ENCODE measurements at regions not wholly inside any gene's neighbourhood (a gene's known extent, or its start where the extent isn't known, plus 50 kb on each side); places are given as distances from the start of the nearest gene placed in this dataset.

- DNase-seq (ENCODE audit: low spot score), result no peak
- Mint-ChIP-seq H3K27ac (no peak overlapping the region), H3K27me3 (ENCODE audit: insufficient read depth, low read depth, poor library complexity) (no peaks in the 10 kb centered on the region), H3K4me3 (no peak overlapping the region), H3K9me3 (no peaks in the 10 kb centered on the region), H3K4me1 (no peaks in the 10 kb centered on the region), H3K36me3 (ENCODE audit: low read depth) (no peaks in the 10 kb centered on the region)
- Histone ChIP-seq H3K79me2 (replicated peaks; ENCODE audit: insufficient read depth) (no peaks in the 10 kb centered on the region), H3F3A (replicated peaks; ENCODE audit: low read depth) (no peaks in the 10 kb centered on the region), H3K27ac (ENCODE audit: low read depth) (no peak overlapping the region), H3K36me3 (ENCODE audit: insufficient read depth) (no peaks in the 10 kb centered on the region), H2AFZ (no peak overlapping the region), H3K4me2 (no peak overlapping the region), H3K9me2 (ENCODE audit: insufficient read depth) (no peaks in the 10 kb centered on the region), H3K4me1 (ENCODE audit: insufficient read depth) (no peaks in the 10 kb centered on the region), H3K4me3 (no peak overlapping the region), H3K27me3 (ENCODE audit: insufficient read depth) (no peaks in the 10 kb centered on the region), H4K20me1 (replicated peaks; ENCODE audit: insufficient read depth) (no peaks in the 10 kb centered on the region)
- no peak for TF ChIP-seq ZNF331 (CRISPR knock-in tag; IDR thresholded peaks at IDR 0.05; ENCODE audit: low read depth)
- TF ChIP-seq, protein P1, sequence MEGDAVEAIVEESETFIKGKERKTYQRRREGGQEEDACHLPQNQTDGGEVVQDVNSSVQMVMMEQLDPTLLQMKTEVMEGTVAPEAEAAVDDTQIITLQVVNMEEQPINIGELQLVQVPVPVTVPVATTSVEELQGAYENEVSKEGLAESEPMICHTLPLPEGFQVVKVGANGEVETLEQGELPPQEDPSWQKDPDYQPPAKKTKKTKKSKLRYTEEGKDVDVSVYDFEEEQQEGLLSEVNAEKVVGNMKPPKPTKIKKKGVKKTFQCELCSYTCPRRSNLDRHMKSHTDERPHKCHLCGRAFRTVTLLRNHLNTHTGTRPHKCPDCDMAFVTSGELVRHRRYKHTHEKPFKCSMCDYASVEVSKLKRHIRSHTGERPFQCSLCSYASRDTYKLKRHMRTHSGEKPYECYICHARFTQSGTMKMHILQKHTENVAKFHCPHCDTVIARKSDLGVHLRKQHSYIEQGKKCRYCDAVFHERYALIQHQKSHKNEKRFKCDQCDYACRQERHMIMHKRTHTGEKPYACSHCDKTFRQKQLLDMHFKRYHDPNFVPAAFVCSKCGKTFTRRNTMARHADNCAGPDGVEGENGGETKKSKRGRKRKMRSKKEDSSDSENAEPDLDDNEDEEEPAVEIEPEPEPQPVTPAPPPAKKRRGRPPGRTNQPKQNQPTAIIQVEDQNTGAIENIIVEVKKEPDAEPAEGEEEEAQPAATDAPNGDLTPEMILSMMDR (conservative IDR thresholded peaks at IDR 0.05; ENCODE audit: low read depth in 2 of 2), result no peak
- TF ChIP-seq EZH2 (IDR thresholded peaks at IDR 0.05; ENCODE audit: low read depth, unreplicated experiment), result no peak
- TF ChIP-seq ETS1 (IDR thresholded peaks at IDR 0.05), result no peak
- TF ChIP-seq EZH2phosphoT487 (IDR thresholded peaks at IDR 0.05; ENCODE audit: unreplicated experiment), result no peak
- TF ChIP-seq, protein P2, sequence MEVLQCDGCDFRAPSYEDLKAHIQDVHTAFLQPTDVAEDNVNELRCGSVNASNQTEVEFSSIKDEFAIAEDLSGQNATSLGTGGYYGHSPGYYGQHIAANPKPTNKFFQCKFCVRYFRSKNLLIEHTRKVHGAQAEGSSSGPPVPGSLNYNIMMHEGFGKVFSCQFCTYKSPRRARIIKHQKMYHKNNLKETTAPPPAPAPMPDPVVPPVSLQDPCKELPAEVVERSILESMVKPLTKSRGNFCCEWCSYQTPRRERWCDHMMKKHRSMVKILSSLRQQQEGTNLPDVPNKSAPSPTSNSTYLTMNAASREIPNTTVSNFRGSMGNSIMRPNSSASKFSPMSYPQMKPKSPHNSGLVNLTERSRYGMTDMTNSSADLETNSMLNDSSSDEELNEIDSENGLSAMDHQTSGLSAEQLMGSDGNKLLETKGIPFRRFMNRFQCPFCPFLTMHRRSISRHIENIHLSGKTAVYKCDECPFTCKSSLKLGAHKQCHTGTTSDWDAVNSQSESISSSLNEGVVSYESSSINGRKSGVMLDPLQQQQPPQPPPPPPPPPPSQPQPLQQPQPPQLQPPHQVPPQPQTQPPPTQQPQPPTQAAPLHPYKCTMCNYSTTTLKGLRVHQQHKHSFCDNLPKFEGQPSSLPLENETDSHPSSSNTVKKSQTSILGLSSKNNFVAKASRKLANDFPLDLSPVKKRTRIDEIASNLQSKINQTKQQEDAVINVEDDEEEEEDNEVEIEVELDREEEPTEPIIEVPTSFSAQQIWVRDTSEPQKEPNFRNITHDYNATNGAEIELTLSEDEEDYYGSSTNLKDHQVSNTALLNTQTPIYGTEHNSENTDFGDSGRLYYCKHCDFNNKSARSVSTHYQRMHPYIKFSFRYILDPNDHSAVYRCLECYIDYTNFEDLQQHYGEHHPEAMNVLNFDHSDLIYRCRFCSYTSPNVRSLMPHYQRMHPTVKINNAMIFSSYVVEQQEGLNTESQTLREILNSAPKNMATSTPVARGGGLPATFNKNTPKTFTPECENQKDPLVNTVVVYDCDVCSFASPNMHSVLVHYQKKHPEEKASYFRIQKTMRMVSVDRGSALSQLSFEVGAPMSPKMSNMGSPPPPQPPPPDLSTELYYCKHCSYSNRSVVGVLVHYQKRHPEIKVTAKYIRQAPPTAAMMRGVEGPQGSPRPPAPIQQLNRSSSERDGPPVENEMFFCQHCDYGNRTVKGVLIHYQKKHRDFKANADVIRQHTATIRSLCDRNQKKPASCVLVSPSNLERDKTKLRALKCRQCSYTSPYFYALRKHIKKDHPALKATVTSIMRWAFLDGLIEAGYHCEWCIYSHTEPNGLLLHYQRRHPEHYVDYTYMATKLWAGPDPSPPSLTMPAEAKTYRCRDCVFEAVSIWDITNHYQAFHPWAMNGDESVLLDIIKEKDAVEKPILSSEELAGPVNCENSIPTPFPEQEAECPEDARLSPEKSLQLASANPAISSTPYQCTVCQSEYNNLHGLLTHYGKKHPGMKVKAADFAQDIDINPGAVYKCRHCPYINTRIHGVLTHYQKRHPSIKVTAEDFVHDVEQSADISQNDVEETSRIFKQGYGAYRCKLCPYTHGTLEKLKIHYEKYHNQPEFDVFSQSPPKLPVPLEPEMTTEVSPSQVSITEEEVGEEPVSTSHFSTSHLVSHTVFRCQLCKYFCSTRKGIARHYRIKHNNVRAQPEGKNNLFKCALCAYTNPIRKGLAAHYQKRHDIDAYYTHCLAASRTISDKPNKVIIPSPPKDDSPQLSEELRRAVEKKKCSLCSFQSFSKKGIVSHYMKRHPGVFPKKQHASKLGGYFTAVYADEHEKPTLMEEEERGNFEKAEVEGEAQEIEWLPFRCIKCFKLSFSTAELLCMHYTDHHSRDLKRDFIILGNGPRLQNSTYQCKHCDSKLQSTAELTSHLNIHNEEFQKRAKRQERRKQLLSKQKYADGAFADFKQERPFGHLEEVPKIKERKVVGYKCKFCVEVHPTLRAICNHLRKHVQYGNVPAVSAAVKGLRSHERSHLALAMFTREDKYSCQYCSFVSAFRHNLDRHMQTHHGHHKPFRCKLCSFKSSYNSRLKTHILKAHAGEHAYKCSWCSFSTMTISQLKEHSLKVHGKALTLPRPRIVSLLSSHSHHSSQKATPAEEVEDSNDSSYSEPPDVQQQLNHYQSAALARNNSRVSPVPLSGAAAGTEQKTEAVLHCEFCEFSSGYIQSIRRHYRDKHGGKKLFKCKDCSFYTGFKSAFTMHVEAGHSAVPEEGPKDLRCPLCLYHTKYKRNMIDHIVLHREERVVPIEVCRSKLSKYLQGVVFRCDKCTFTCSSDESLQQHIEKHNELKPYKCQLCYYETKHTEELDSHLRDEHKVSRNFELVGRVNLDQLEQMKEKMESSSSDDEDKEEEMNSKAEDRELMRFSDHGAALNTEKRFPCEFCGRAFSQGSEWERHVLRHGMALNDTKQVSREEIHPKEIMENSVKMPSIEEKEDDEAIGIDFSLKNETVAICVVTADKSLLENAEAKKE (CRISPR knock-in tag; IDR thresholded peaks at IDR 0.05), result no peak
- no peak for TF ChIP-seq ZNF114 (CRISPR knock-in tag; IDR thresholded peaks at IDR 0.05)
- no peak for TF ChIP-seq REST (IDR thresholded peaks at IDR 0.05; ENCODE audit: unreplicated experiment)
- TF ChIP-seq CREB1 (CRISPR knock-in tag; IDR thresholded peaks at IDR 0.05; ENCODE audit: low read depth), result no peak
- no peak for TF ChIP-seq STAT1 (IDR thresholded peaks at IDR 0.05; ENCODE audit: unreplicated experiment)
- TF ChIP-seq JUNB (IDR thresholded peaks at IDR 0.05; ENCODE audit: unreplicated experiment), result no peak
- no peak for TF ChIP-seq NANOG (IDR thresholded peaks at IDR 0.05; ENCODE audit: borderline replicate concordance)
- no peak for TF ChIP-seq POLR2AphosphoS5 (IDR thresholded peaks at IDR 0.05; ENCODE audit: low read depth)
- no peak for ATAC-seq
Observed at GRCh38 chr10:64760371-64760770, 1239.2 kb downstream of the REEP3 start.
